ENCODE measurements at regions not wholly inside any gene's neighbourhood (a gene's known extent, or its start where the extent isn't known, plus 50 kb on each side); places are given as distances from the start of the nearest gene placed in this dataset.

- Histone ChIP-seq H3K9ac (ENCODE audit: low read length) (no peak overlapping the region), H3K27ac (ENCODE audit: low read depth, low read length) (no peak overlapping the region), H3K4me1 (ENCODE audit: control insufficient read depth, insufficient read depth, low read length) (peaks cover 9% of the 10 kb centered on the region; the same call in 1 of the 2 replicates), H3K9me3 (ENCODE audit: control insufficient read depth, insufficient read depth, low read depth, low read length) (peaks cover 16% of the 10 kb centered on the region), H3K36me3 (ENCODE audit: control insufficient read depth, insufficient read depth, low read length) (no peaks in the 10 kb centered on the region), H3K4me3 (ENCODE audit: low read depth, low read length) (no peak overlapping the region), H3K27me3 (ENCODE audit: control insufficient read depth, insufficient read depth, low read length) (no peaks in the 10 kb centered on the region)
These were observed 261.1 kb downstream of the SNCA start for GRCh38 chr4:89575840-89576239.

DNA sequence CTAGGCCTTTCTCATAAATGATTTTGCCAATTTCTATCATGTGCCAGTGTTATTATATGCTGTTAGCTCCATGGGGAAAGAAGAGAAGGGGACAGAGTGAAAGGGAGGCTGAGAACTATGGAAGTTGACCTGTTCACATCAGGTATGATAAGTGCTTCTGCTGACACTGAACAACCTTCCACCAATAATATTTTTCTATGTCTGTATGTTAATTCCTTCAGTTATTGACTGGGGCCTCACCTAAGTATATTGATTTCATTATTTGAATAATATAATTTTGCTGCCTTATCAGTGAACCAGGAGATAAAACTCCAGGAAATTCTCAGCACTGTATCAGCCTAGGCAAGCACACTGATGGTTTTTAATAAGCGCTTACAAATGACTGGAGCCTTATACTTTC is 262.8 kb downstream of the SNCA start:
- no peak overlapping the region for H3K9ac ChIP-seq (ENCODE audit: low read length)
- no peaks in the 10 kb centered on the region for H3K36me3 ChIP-seq (ENCODE audit: control insufficient read depth, insufficient read depth, low read length)
- H3K27me3 ChIP-seq (ENCODE audit: control insufficient read depth, insufficient read depth, low read length): no peaks in the 10 kb centered on the region
- no peak overlapping the region for H3K27ac ChIP-seq (ENCODE audit: low read depth, low read length)
- no peak overlapping the region for H3K4me3 ChIP-seq (ENCODE audit: low read depth, low read length)
- peaks cover 16% of the 10 kb centered on the region for H3K9me3 ChIP-seq (ENCODE audit: control insufficient read depth, insufficient read depth, low read depth, low read length)
- H3K4me1 ChIP-seq (ENCODE audit: control insufficient read depth, insufficient read depth, low read length): peaks cover 9% of the 10 kb centered on the region; the same call in 1 of the 2 replicates

GRCh38 chr4:89573656-89574055 is 263.3 kb downstream of the SNCA start:
- Histone ChIP-seq H3K27me3 (ENCODE audit: control insufficient read depth, insufficient read depth, low read length) (no peaks in the 10 kb centered on the region), H3K4me1 (ENCODE audit: control insufficient read depth, insufficient read depth, low read length) (peaks cover 9% of the 10 kb centered on the region; the same call in 1 of the 2 replicates), H3K9ac (ENCODE audit: low read length) (no peak overlapping the region), H3K27ac (ENCODE audit: low read depth, low read length) (no peak overlapping the region), H3K36me3 (ENCODE audit: control insufficient read depth, insufficient read depth, low read length) (no peaks in the 10 kb centered on the region), H3K4me3 (ENCODE audit: low read depth, low read length) (no peak overlapping the region), H3K9me3 (ENCODE audit: control insufficient read depth, insufficient read depth, low read depth, low read length) (peaks cover 16% of the 10 kb centered on the region)

- no peak overlapping the region for H3K27ac ChIP-seq (ENCODE audit: low read depth, low read length)
- H3K4me3 ChIP-seq (ENCODE audit: low read depth, low read length): no peak overlapping the region
- no peaks in the 10 kb centered on the region for H3K36me3 ChIP-seq (ENCODE audit: control insufficient read depth, insufficient read depth, low read length)
- H3K4me1 ChIP-seq (ENCODE audit: control insufficient read depth, insufficient read depth, low read length): peaks cover 9% of the 10 kb centered on the region; the same call in 1 of the 2 replicates
- no peak overlapping the region for H3K9ac ChIP-seq (ENCODE audit: low read length)
- H3K27me3 ChIP-seq (ENCODE audit: control insufficient read depth, insufficient read depth, low read length): no peaks in the 10 kb centered on the region
- H3K9me3 ChIP-seq (ENCODE audit: control insufficient read depth, insufficient read depth, low read depth, low read length): peaks cover 17% of the 10 kb centered on the region
These were observed 264.6 kb downstream of the SNCA start for GRCh38 chr4:89572224-89572858.

DNA sequence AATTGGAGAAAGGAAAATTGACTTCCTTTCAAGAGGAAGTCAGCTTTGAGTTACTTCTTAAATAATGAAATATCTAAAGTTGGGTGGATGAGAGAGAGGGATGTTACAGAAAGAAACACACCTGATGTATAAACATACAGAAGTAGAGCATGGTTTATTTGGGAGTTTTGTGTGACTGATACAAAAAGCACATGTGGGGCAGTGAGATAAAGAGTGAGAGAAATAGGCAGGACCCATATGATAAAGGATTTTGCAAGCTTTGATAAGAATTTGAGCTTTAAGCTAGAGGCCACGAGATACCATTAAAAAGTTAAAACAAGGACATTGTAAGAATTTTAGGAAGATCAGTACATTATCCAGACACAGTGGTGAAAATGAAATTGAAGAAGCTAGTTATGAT is 263.3 kb upstream of the GPRIN3 start:
- H3K9ac ChIP-seq (ENCODE audit: low read length): no peak overlapping the region
- peaks cover 9% of the 10 kb centered on the region; the same call in 1 of the 2 replicates for H3K4me1 ChIP-seq (ENCODE audit: control insufficient read depth, insufficient read depth, low read length)
- no peak overlapping the region for H3K4me3 ChIP-seq (ENCODE audit: low read depth, low read length)
- no peaks in the 10 kb centered on the region for H3K27me3 ChIP-seq (ENCODE audit: control insufficient read depth, insufficient read depth, low read length)
- H3K27ac ChIP-seq (ENCODE audit: low read depth, low read length): no peak overlapping the region
- H3K9me3 ChIP-seq (ENCODE audit: control insufficient read depth, insufficient read depth, low read depth, low read length): peaks cover 11% of the 10 kb centered on the region
- no peaks in the 10 kb centered on the region for H3K36me3 ChIP-seq (ENCODE audit: control insufficient read depth, insufficient read depth, low read length)

DNA sequence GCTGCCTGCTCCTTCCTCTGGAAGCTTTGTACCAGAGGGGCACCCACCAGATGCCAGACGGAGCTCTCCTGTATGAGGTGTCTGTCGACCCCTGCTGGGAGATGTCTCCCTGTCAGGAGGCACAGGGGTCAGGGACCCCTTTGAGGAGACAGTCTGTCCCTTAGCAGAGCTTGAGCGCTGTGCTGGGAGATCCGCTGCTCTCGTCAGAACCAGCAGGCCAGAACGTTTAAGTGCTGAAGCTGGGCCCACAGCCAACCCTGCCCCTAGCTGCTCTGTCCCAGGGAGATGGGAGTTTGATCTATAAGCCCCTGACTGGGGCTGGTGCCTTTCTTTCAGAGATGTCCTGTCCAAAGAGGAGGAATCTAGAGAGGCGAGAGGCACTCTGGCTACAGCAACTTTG is 260.3 kb upstream of the GPRIN3 start:
- Histone ChIP-seq H3K27me3 (ENCODE audit: control insufficient read depth, insufficient read depth, low read length) (no peaks in the 10 kb centered on the region), H3K4me3 (ENCODE audit: low read depth, low read length) (no peak overlapping the region), H3K9ac (ENCODE audit: low read length) (no peak overlapping the region), H3K4me1 (ENCODE audit: control insufficient read depth, insufficient read depth, low read length) (peaks cover 9% of the 10 kb centered on the region; the same call in 1 of the 2 replicates), H3K9me3 (ENCODE audit: control insufficient read depth, insufficient read depth, low read depth, low read length) (0 out of 2 replicates have a peak, but pooled peaks cover 2% of the 10 kb centered on the region), H3K36me3 (ENCODE audit: control insufficient read depth, insufficient read depth, low read length) (no peaks in the 10 kb centered on the region), H3K27ac (ENCODE audit: low read depth, low read length) (no peak overlapping the region)

GRCh38 chr4:89563431-89563830 is 255.8 kb upstream of the GPRIN3 start:
- H3K9ac ChIP-seq (ENCODE audit: low read length): no peak overlapping the region
- peaks cover 2% of the 10 kb centered on the region; the same call in 1 of the 2 replicates for H3K9me3 ChIP-seq (ENCODE audit: control insufficient read depth, insufficient read depth, low read depth, low read length)

DNA sequence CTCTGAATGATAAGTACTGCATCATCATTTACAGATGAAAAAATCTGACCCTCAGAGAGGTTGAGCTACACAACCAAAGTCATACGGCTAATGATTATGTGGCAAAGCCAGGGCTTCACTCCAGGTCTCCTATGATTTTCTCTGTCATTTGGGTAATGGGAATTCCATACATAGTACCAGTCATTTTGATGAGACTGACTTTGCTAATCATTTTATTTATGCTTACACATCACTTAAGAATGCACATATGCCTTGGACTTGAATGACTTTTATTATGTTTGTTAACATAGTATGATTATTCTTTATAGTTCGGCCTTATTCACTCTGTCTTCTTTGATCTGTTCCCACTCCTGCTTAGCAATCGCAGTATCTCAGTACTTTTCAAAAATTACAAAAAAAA is 255.1 kb upstream of the GPRIN3 start:
- Histone ChIP-seq H3K36me3 (ENCODE audit: control insufficient read depth, insufficient read depth, low read length) (no peaks in the 10 kb centered on the region), H3K9me3 (ENCODE audit: control insufficient read depth, insufficient read depth, low read depth, low read length) (no peaks in the 10 kb centered on the region; the same call in 1 of the 2 replicates), H3K4me1 (ENCODE audit: control insufficient read depth, insufficient read depth, low read length) (peaks cover 33% of the 10 kb centered on the region), H3K27me3 (ENCODE audit: control insufficient read depth, insufficient read depth, low read length) (no peaks in the 10 kb centered on the region), H3K27ac (ENCODE audit: low read depth, low read length) (no peak overlapping the region), H3K9ac (ENCODE audit: low read length) (no peak overlapping the region), H3K4me3 (ENCODE audit: low read depth, low read length) (no peak overlapping the region)

More at GRCh38 chr4:89563431-89563830, 255.8 kb upstream of the GPRIN3 start:
- Histone ChIP-seq H3K4me3 (ENCODE audit: low read depth, low read length) (no peak overlapping the region), H3K27me3 (ENCODE audit: control insufficient read depth, insufficient read depth, low read length) (no peaks in the 10 kb centered on the region), H3K36me3 (ENCODE audit: control insufficient read depth, insufficient read depth, low read length) (no peaks in the 10 kb centered on the region), H3K4me1 (ENCODE audit: control insufficient read depth, insufficient read depth, low read length) (peaks cover 28% of the 10 kb centered on the region), H3K27ac (ENCODE audit: low read depth, low read length) (no peak overlapping the region)

- H3K4me3 ChIP-seq (ENCODE audit: low read depth, low read length): no peak overlapping the region
- no peaks in the 10 kb centered on the region for H3K27me3 ChIP-seq (ENCODE audit: control insufficient read depth, insufficient read depth, low read length)
- no peak overlapping the region for H3K27ac ChIP-seq (ENCODE audit: low read depth, low read length)
- no peaks in the 10 kb centered on the region for H3K36me3 ChIP-seq (ENCODE audit: control insufficient read depth, insufficient read depth, low read length)
- H3K9ac ChIP-seq (ENCODE audit: low read length): no peak overlapping the region
- H3K9me3 ChIP-seq (ENCODE audit: control insufficient read depth, insufficient read depth, low read depth, low read length): no peaks in the 10 kb centered on the region; the same call in 1 of the 2 replicates
- peaks cover 45% of the 10 kb centered on the region for H3K4me1 ChIP-seq (ENCODE audit: control insufficient read depth, insufficient read depth, low read length)
These were observed 253.4 kb upstream of the GPRIN3 start for GRCh38 chr4:89561048-89561447.

- Histone ChIP-seq H3K27me3 (ENCODE audit: control insufficient read depth, insufficient read depth, low read length) (no peaks in the 10 kb centered on the region), H3K9me3 (ENCODE audit: control insufficient read depth, insufficient read depth, low read depth, low read length) (no peaks in the 10 kb centered on the region; the same call in 1 of the 2 replicates), H3K9ac (ENCODE audit: low read length) (no peak overlapping the region), H3K4me1 (ENCODE audit: control insufficient read depth, insufficient read depth, low read length) (peaks cover 45% of the 10 kb centered on the region), H3K36me3 (ENCODE audit: control insufficient read depth, insufficient read depth, low read length) (no peaks in the 10 kb centered on the region), H3K27ac (ENCODE audit: low read depth, low read length) (no peak overlapping the region; the same call in 1 of the 2 replicates), H3K4me3 (ENCODE audit: low read depth, low read length) (no peak overlapping the region; the same call in 1 of the 2 replicates)
These were observed 250.5 kb upstream of the GPRIN3 start for GRCh38 chr4:89558147-89558546.

GRCh38 chr4:89556601-89557305 is 249.2 kb upstream of the GPRIN3 start:
- Histone ChIP-seq H3K27me3 (ENCODE audit: control insufficient read depth, insufficient read depth, low read length) (no peaks in the 10 kb centered on the region), H3K36me3 (ENCODE audit: control insufficient read depth, insufficient read depth, low read length) (no peaks in the 10 kb centered on the region), H3K9ac (ENCODE audit: low read length) (no peak overlapping the region), H3K27ac (ENCODE audit: low read depth, low read length) (no peak overlapping the region), H3K4me3 (ENCODE audit: low read depth, low read length) (no peak overlapping the region), H3K4me1 (ENCODE audit: control insufficient read depth, insufficient read depth, low read length) (peaks cover 45% of the 10 kb centered on the region), H3K9me3 (ENCODE audit: control insufficient read depth, insufficient read depth, low read depth, low read length) (no peaks in the 10 kb centered on the region)
